T1000 (cell line): ENCODE measurements at regions not wholly inside any gene's neighbourhood (a gene's known extent, or its start where the extent isn't known, plus 50 kb on each side); places are given as distances from the start of the nearest gene placed in this dataset.
"Not testable (repeated sequence)": the region's sequence is repeated elsewhere in the genome, so short reads cannot be mapped to it uniquely, and the experiment has no call there.

Source experiments
- DNase-seq: peaks from one replicate; lab custom pipeline; 2025; ENCODE audit warnings: mixed read lengths; lab: John Stamatoyannopoulos, UW

GRCh38 chr6:4460586-4461475 is 315.4 kb upstream of the CDYL start:
- no peak for DNase-seq

GRCh38 chr6:4459996-4460395 is 316.2 kb upstream of the CDYL start:
- DNase-seq: no peak

- no peak for DNase-seq
Measured at GRCh38 chr6:4459032-4459431, 317.2 kb upstream of the CDYL start.

- no peak for DNase-seq
Measured at GRCh38 chr6:4451718-4452117, 316.3 kb upstream of the ECI2 start.

GRCh38 chr6:4451081-4451480 is 315.7 kb upstream of the ECI2 start:
- DNase-seq: no peak

- DNase-seq: no peak
Measured at GRCh38 chr6:4450237-4450636, 314.9 kb upstream of the ECI2 start.

GRCh38 chr6:4449409-4449808 is 314.0 kb upstream of the ECI2 start:
- no peak for DNase-seq

- no peak for DNase-seq
Measured at GRCh38 chr6:4448841-4449240, 313.5 kb upstream of the ECI2 start.

GRCh38 chr6:4447639-4448330 is 312.4 kb upstream of the ECI2 start:
- DNase-seq: no peak

GRCh38 chr6:4446982-4447381 is 311.6 kb upstream of the ECI2 start:
- no peak for DNase-seq

GRCh38 chr6:4441981-4442434 is 306.6 kb upstream of the ECI2 start:
- no peak for DNase-seq

GRCh38 chr6:4439159-4439558 is 303.8 kb upstream of the ECI2 start:
- no peak for DNase-seq

GRCh38 chr6:4437342-4437741 is 302.0 kb upstream of the ECI2 start:
- DNase-seq: no peak

- DNase-seq: no peak
Measured at GRCh38 chr6:4435981-4436445, 300.6 kb upstream of the ECI2 start.

GRCh38 chr6:4434655-4435054 is 299.3 kb upstream of the ECI2 start:
- DNase-seq: no peak

- DNase-seq: no peak
Measured at GRCh38 chr6:4433199-4433598, 297.8 kb upstream of the ECI2 start.

- no peak for DNase-seq
Measured at GRCh38 chr6:4426968-4427367, 291.6 kb upstream of the ECI2 start.

- DNase-seq: no peak
Measured at GRCh38 chr6:4421837-4422236, 286.5 kb upstream of the ECI2 start.

GRCh38 chr6:4420160-4420865 is 284.9 kb upstream of the ECI2 start:
- DNase-seq: no peak

GRCh38 chr6:4415549-4415948 is 280.2 kb upstream of the ECI2 start:
- no peak for DNase-seq

GRCh38 chr6:4414078-4414477 is 278.7 kb upstream of the ECI2 start:
- not testable (repeated sequence) for DNase-seq

GRCh38 chr6:4413073-4413472 is 277.7 kb upstream of the ECI2 start:
- no peak for DNase-seq

- DNase-seq: no peak
Measured at GRCh38 chr6:4412488-4412887, 277.1 kb upstream of the ECI2 start.
